Stimulated activated CD4-positive, alpha-beta T cell treated with anti-CD3 and anti-CD28 coated beads, Interleukin-4, amount 100 ng/mL, for 48 hours (primary cell): ENCODE measurements at regions not wholly inside any gene's neighbourhood (a gene's known extent, or its start where the extent isn't known, plus 50 kb on each side); places are given as distances from the start of the nearest gene placed in this dataset.

ENCODE experiments used
- DNase-seq, 2 donors: peaks; one replicate each; pipeline ENCODE4 v3.0.0-alpha.2; 2020; ENCODE audit warnings: low read depth in 2 of 2

DNA sequence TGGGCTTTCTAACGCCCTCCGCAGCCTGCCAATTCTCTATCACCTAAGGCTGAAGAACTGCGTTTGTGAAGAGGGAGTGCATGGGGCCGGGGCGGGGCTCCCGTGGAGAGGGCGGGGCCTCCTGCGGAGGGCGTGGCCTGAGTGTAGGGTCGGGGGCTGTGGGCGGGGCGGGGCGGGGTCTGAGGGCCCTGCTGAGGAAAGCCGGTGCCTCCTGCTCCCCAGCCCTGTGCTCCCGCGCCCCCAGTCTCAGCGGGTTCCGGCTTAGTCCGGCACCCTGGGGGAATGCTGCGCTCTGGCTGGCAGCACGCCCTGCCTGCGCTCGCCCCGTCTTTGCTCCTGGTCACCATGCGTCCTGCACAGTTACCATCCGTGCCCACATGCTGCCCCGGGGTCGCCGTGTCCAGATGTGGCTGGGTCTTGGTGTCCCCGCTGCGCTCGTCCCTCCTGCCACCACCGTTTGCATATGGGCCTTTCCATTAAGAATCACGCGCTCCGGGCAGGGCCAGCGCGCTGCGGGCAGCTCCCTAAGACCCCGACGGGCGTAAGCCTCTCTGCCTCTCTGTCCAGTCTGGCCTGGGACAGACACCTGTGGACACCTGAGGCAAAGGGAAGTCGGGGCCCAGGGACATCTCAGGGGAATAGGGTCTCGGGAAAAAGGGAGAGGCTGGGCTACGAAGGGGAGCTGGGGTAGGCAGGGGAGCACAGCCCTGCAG, 144.0 kb upstream of the RET start:
- DNase-seq = peak; percentile 18 to 59

DNA sequence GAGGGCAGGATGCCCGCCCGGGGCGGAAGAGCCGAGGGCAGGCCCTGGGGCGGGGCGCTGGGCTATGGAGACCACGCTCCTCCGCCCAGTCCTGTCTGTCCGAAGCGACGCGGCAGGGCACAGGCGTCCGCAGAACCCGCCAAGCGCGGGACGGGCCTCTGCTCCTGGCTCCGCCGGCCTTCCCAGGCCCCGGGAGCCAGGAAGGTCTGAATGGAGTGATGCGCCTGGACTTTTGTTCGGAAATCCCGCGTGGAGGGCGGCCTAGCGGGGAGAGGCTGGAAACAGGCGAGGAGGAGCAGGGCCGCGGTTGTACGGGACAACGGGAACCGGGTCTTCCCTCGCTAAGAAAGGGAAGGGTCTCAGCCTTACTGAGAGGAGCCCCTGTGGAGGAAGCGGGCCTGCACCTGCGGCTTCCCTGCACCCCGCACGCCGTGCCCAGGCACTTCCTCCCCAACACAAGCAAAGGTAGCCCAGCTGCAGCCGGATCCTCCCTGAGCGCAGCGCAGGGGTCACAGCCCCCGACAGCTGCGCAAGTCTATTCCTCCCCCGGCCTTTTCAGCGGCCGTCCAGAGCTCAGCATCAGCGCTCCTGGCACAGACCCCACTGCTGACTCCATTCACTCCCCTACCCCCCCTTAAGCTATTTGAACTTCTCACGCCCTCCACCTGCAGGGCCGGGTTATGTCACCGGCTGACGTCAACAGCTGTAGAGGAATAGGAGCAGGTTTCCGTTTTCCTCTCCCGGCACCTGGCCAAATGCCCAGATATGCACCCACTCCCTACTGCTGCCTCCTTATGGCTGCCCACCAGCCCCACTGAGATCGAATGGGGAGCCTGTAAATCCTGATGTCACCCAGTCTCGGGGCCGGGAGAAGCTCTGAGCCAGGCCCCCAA, 143.2 kb upstream of the RET start:
- peak in 1 of 2 donors; percentile 4 for DNase-seq

- DNase-seq = no peak
Observed at GRCh38 chr10:42934351-42934811, 142.5 kb upstream of the RET start.

DNA sequence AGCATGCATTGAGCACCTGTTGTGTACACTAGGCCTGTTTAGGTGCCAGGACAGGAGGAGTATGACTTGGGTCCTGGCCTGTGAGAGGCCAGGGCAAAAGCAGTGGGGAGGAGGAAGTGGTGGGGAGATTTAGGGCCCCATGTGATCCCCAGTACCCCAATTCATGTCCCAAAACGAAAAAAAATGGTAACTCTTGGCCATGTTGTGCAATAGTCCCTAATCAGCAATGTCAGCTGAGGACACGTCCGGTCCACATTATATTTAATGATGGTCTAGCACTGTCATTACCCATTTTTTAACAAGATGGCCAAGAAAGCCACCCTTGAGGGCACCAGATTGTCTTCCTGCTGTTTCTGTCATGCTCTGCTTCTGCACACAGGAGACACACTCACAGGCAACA, 142.0 kb upstream of the RET start:
- no peak for DNase-seq

GRCh38 chr10:42935466-42935865, 141.4 kb upstream of the RET start:
- no peak for DNase-seq

GRCh38 chr10:42936580-42936979, 140.3 kb upstream of the RET start:
- no peak for DNase-seq

DNA sequence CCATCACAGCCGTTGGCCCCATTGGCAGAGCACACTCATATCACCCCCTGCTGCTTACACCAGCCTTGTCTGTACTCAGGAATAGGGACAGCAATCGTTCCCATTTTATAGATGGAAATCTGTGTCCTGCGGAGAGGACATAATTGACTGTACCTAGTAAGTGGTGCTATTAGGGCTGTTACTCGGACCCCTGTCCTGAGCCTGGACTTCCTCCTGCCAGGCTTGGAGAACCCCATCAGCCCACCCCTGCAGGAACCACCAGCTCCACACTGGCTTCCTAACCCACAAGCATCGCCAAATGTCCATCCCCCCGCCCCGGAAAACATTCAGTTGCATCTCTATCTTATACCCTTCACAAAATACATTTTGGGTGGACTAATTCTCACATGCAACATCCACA, 139.8 kb upstream of the RET start:
- DNase-seq = no peak

GRCh38 chr10:42937649-42938180, 139.2 kb upstream of the RET start:
- no peak for DNase-seq

- no peak for DNase-seq
Observed at GRCh38 chr10:42938351-42938750, 138.5 kb upstream of the RET start.

- no peak for DNase-seq
Observed at GRCh38 chr10:42939237-42939636, 137.6 kb upstream of the RET start.

DNA sequence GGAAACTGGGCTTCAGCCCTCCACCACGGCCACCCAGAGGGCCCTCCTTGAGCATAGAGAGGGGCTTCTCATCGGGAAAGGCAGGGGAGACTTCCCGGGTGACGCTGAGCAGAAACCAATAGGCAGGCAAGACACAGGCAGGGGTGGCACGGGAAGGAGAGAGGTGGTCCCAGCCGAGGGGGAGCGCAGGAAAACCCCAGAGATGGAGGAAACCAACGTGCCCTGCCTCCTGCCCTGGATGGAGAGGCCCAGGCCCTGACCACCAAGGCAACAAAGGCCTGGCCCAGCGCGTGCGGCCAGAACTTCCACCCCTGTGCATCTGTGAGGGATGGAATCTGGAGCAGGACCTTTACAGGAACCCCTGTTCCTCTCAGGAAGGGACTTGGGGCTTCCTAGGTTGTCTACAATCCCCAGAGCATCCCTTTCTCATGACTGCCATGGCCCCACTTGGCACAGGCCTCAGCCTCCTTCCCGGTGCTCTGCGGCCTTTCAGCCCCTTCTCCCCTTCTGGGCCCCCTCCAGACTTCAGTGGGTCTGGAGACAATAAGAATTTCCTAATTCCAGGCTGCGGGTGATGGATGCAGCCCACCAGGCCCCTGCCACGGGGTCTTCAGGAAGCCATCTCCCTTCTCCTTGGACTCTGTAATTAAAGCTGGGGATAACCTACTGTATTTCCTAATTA, 137.0 kb upstream of the RET start:
- DNase-seq = no peak

GRCh38 chr10:42940487-42941294, 136.2 kb upstream of the RET start:
- no peak for DNase-seq

DNA sequence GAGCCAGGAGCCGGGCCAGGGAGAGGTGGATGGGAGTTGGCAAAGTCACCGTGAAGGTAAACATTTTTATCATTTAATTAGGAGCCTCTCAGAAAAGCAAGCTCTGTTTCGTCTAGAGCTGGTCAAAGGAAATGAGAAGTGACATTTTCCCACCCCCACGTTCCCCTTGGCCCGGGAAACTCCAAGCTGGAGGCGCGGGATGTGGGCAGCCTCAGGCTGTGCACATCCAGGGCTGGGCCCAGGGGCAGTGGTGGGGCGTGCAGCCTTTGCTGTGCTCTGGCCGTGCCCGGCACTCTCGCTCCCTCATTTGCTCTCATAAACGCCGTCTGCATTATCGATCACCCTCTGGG, 135.6 kb upstream of the RET start:
- DNase-seq = no peak

DNA sequence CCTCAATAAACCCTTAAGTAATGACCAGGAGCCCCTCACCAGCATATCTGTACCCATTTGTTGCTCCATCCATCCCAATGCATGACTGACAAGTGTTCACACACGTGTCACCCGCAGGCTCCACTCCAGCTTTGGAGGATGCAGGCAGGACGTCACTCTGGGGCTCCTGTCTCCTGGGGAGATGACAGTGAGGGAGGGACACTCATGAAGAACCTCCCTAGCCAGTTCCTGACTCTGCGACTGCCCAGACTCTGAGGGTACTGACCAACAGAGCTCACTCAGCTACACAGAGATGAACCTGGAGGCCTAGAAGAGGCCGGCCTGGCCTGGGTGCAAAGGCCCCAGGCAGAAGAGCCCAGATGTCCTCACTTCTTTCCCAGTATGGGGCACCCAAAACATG, 135.1 kb upstream of the RET start:
- no peak for DNase-seq

GRCh38 chr10:42942279-42942950, 134.5 kb upstream of the RET start:
- no peak for DNase-seq

DNA sequence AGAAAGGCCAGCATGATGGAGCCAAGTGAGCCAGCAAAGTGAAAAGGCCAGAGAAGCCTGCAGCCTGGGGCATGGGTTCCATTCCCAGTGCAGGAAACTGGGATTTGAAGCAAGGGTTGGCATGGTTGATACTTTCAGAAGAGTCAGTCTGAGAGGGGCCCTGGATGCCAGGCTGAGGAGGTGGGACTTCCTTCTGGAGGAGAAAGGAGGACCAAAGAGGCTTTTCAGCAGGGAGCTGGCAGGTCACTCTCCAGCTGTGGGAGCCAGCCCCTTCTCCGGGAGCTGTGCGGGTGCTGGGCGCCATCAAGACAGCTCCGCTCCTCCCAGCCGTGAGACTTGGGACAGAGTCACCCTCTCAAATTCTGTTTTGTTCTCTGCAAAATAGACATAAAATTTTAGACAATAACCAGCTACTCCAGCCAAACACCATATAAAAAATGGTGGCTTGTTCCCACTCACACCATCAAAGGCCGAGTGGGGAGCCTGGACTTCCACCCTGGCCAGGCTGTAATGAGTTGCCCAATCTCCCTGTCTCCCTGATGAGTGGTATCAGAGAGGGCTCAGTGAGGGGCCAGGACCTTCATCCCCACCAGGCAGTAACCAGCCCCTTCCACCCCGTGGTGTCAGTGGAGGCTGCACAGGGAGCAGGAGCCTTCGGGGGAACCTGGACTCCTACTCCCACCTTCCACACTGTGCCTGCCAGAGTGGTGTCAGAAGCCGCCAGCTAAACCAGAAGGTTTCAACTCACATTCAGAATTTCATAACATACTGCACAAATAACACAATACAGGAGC, 133.6 kb upstream of the RET start:
- DNase-seq = no peak

GRCh38 chr10:42948040-42948439, 128.8 kb upstream of the RET start:
- DNase-seq = no peak

DNA sequence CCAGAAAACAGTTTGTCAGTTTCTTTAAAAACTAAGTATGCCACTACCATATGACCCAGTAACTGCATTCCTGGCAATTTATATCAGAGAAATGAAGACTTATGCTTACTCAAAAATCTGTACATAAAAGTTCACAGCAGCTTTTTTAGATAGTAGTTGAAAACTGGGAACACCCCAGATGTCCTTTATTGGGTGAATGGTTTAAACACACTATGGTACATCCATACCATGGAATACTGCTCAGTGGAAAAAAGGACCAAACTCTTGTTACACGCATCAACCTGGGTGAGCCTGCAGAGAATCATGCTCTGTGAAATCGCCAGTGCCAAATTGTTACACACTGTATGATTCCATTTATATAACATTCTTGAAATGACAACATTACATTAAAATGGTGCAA, 127.6 kb upstream of the RET start:
- DNase-seq = no peak

GRCh38 chr10:42950606-42951485, 126.0 kb upstream of the RET start:
- no peak for DNase-seq
